ENCODE measurements at regions not wholly inside any gene's neighbourhood (a gene's known extent, or its start where the extent isn't known, plus 50 kb on each side); places are given as distances from the start of the nearest gene placed in this dataset.

DNA sequence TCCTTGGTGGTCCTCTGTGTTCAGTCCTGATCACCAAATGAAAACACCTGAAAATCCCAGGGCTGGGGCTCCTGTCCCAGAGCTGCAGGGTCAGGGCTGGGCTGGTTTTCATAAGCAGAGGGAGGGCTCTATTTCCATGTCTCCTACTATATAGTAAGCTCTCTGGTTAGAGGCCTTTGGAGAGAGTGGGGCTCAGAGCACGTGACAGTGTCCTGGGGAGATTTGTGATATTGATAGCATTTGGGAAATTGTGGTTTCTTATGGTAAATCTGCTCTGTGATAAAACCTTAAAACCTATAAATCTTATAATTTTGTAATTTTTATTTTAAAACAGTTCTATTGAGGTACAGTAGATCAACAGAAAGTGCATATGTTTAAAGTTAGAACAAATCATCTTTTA lies 1202.2 kb downstream of the TMEM121 start:
- no peak for TF ChIP-seq POLR2A (IDR thresholded peaks at IDR 0.05)
- TF ChIP-seq, protein P1, sequence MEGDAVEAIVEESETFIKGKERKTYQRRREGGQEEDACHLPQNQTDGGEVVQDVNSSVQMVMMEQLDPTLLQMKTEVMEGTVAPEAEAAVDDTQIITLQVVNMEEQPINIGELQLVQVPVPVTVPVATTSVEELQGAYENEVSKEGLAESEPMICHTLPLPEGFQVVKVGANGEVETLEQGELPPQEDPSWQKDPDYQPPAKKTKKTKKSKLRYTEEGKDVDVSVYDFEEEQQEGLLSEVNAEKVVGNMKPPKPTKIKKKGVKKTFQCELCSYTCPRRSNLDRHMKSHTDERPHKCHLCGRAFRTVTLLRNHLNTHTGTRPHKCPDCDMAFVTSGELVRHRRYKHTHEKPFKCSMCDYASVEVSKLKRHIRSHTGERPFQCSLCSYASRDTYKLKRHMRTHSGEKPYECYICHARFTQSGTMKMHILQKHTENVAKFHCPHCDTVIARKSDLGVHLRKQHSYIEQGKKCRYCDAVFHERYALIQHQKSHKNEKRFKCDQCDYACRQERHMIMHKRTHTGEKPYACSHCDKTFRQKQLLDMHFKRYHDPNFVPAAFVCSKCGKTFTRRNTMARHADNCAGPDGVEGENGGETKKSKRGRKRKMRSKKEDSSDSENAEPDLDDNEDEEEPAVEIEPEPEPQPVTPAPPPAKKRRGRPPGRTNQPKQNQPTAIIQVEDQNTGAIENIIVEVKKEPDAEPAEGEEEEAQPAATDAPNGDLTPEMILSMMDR (IDR thresholded peaks at IDR 0.05) = no peak
